Parathyroid adenoma (tissue), 2 donors: ENCODE measurements at regions not wholly inside any gene's neighbourhood (a gene's known extent, or its start where the extent isn't known, plus 50 kb on each side); places are given as distances from the start of the nearest gene placed in this dataset.

Experiments used
- H2AFZ ChIP-seq: fragments of 300-600 bp; sonication (generic); one replicate; pipeline ENCODE4 v1.7.0; 2017; ENCODE audit warnings: antibody characterized with exemption, mild to moderate bottlenecking
- H3K27ac ChIP-seq: fragments of 300-600 bp; sonication (generic); one replicate; pipeline ENCODE4 v1.7.0; 2017
- H3K27me3 ChIP-seq: fragments of 300-600 bp; sonication (generic); one replicate; pipeline ENCODE4 v1.7.0; 2017; ENCODE audit warnings: low read length; ENCODE audit not compliant: control insufficient read depth, insufficient read depth
- H3K36me3 ChIP-seq: fragments of 300-600 bp; sonication (generic); one replicate; pipeline ENCODE4 v1.7.0; 2017; ENCODE audit warnings: low read length; ENCODE audit not compliant: control insufficient read depth, insufficient read depth
- H3K4me1 ChIP-seq: fragments of 300-600 bp; sonication (generic); one replicate; pipeline ENCODE4 v1.7.0; 2017; ENCODE audit warnings: control low read depth
- H3K4me2 ChIP-seq: fragments of 300-600 bp; sonication (generic); one replicate; pipeline ENCODE4 v1.7.0; 2017; ENCODE audit warnings: low read length
- H3K4me3 ChIP-seq: fragments of 300-600 bp; sonication (generic); one replicate; pipeline ENCODE4 v1.7.0; 2017; ENCODE audit warnings: low read depth, low read length
- H3K79me2 ChIP-seq: fragments of 300-600 bp; sonication (generic); one replicate; pipeline ENCODE4 v1.7.0; 2017; ENCODE audit warnings: control low read depth
- H3K9ac ChIP-seq: fragments of 300-600 bp; sonication (generic); one replicate; pipeline ENCODE4 v1.7.0; 2017; ENCODE audit warnings: mild to moderate bottlenecking
- H3K9me3 ChIP-seq: fragments of 300-600 bp; sonication (generic); one replicate; pipeline ENCODE4 v1.7.0; 2017; ENCODE audit warnings: low read length; ENCODE audit not compliant: control insufficient read depth
- CTCF ChIP-seq: fragments of 300-600 bp; sonication (generic); IDR thresholded peaks from one replicate; pipeline ENCODE4 v1.7.0; 2017; ENCODE audit warnings: antibody characterized with exemption, mild to moderate bottlenecking
- donor health status: primary hyperparathyroidism.

DNA sequence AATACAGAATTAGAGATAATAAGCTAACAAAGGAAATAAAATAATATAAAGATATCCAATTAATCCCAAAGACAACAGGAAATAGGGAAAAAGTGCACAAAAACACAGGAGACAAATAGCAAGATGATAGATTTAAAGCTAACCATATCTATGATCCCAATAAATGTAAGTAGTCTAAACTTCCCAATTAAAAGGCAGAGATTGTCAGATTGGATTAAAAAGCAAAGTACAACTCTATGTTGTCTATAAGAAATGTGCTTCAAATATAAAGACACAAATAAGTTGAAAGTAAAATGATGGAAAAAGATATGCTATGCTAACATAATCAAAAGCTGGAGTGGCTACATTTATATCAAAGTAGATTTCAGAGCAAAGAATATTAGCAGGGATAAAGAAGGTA is 133.1 kb upstream of the ATP2B2 start:
- Histone ChIP-seq H3K4me1 (no peaks in the 10 kb centered on the region), H3K36me3 (no peaks in the 10 kb centered on the region), H3K9me3 (no peaks in the 10 kb centered on the region), H3K9ac (no peak overlapping the region), H3K27ac (no peak overlapping the region), H3K27me3 (no peaks in the 10 kb centered on the region), H3K4me3 (no peak overlapping the region), H3K4me2 (no peak overlapping the region), H2AFZ (no peak overlapping the region), H3K79me2 (no peaks in the 10 kb centered on the region)
- no peak for TF ChIP-seq CTCF

- no peaks in the 10 kb centered on the region for H3K4me1 ChIP-seq
- no peaks in the 10 kb centered on the region for H3K36me3 ChIP-seq
- no peak overlapping the region for H3K27ac ChIP-seq
- H3K27me3 ChIP-seq, result no peaks in the 10 kb centered on the region
- H3K9me3 ChIP-seq, result no peaks in the 10 kb centered on the region
- no peaks in the 10 kb centered on the region for H3K79me2 ChIP-seq
- no peak for TF ChIP-seq CTCF
- H3K4me3 ChIP-seq, result no peak overlapping the region
- no peak overlapping the region for H3K4me2 ChIP-seq
- no peak overlapping the region for H2AFZ ChIP-seq
- no peak overlapping the region for H3K9ac ChIP-seq
These were observed 136.4 kb upstream of the ATP2B2 start for GRCh38 chr3:10641760-10642159.

DNA sequence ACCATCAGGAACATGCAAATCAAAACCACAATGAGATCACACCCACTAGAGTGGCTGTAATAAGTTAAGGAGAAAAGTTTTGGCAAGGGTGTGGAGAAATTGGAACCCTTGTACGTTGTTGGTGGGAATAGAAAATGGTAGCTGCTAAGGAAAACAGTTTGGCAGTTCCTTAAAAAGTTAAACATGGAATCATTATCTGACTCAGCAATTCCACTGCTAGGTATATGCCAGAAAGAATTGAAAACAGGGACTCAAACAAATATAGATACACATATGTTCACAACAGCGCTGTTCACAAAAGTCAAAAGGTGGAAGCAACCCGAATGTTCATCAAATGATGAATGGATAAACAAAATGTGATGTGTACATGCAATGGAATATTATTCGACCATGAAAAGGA is 138.8 kb upstream of the ATP2B2 start:
- no peak overlapping the region for H3K27ac ChIP-seq
- no peaks in the 10 kb centered on the region for H3K4me1 ChIP-seq
- no peaks in the 10 kb centered on the region for H3K36me3 ChIP-seq
- H3K9me3 ChIP-seq, result no peaks in the 10 kb centered on the region
- H3K79me2 ChIP-seq, result no peaks in the 10 kb centered on the region
- H3K27me3 ChIP-seq, result no peaks in the 10 kb centered on the region
- no peak overlapping the region for H3K4me3 ChIP-seq
- H3K4me2 ChIP-seq, result no peak overlapping the region
- no peak for TF ChIP-seq CTCF
- H2AFZ ChIP-seq, result no peak overlapping the region
- H3K9ac ChIP-seq, result no peak overlapping the region

GRCh38 chr3:10645800-10646199 is 140.4 kb upstream of the ATP2B2 start:
- TF ChIP-seq CTCF, result no peak
- Histone ChIP-seq H3K4me2 (no peak overlapping the region), H3K27ac (no peak overlapping the region), H3K36me3 (no peaks in the 10 kb centered on the region), H3K27me3 (no peaks in the 10 kb centered on the region), H3K4me3 (no peak overlapping the region), H3K9me3 (no peaks in the 10 kb centered on the region), H2AFZ (no peak overlapping the region), H3K9ac (no peak overlapping the region), H3K79me2 (no peaks in the 10 kb centered on the region), H3K4me1 (no peaks in the 10 kb centered on the region)

GRCh38 chr3:10646531-10647335 is 141.3 kb upstream of the ATP2B2 start:
- Histone ChIP-seq H3K9me3 (no peaks in the 10 kb centered on the region), H3K4me3 (no peak overlapping the region), H3K79me2 (no peaks in the 10 kb centered on the region), H3K27ac (no peak overlapping the region), H3K9ac (no peak overlapping the region), H2AFZ (no peak overlapping the region), H3K27me3 (no peaks in the 10 kb centered on the region), H3K4me1 (no peaks in the 10 kb centered on the region), H3K36me3 (no peaks in the 10 kb centered on the region), H3K4me2 (no peak overlapping the region)
- TF ChIP-seq CTCF, result no peak
